ENCODE measurements at regions not wholly inside any gene's neighbourhood (a gene's known extent, or its start where the extent isn't known, plus 50 kb on each side); places are given as distances from the start of the nearest gene placed in this dataset.

GRCh38 chr13:47027780-47028437 lies 131.1 kb upstream of the HTR2A start:
- H3F3A ChIP-seq (ENCODE audit: low read depth): no peaks in the 10 kb centered on the region
- no peaks in the 10 kb centered on the region for H3K9me3 ChIP-seq (ENCODE audit: insufficient read depth, low read depth, low read length)
- H3K4me3 ChIP-seq (ENCODE audit: low read length, poor library complexity, severe bottlenecking): no peak overlapping the region
- no peak for TF ChIP-seq EZH2phosphoT487 (IDR thresholded peaks at IDR 0.05; ENCODE audit: borderline replicate concordance)
- no peak for TF ChIP-seq CTCF (conservative IDR thresholded peaks at IDR 0.05; ENCODE audit: low read length)
- H2AFZ ChIP-seq (ENCODE audit: low read length): no peak overlapping the region
- no peaks in the 10 kb centered on the region for H3K4me1 ChIP-seq (ENCODE audit: insufficient read depth, low read length, poor library complexity, severe bottlenecking)
- H4K20me1 ChIP-seq (ENCODE audit: insufficient read depth, low read length, poor library complexity, severe bottlenecking): no peaks in the 10 kb centered on the region
- H3K27me3 ChIP-seq (ENCODE audit: insufficient read depth, low read length, poor library complexity, severe bottlenecking): no peaks in the 10 kb centered on the region
- no peaks in the 10 kb centered on the region for H3K79me2 ChIP-seq (ENCODE audit: insufficient read depth, low read length)
- no peaks in the 10 kb centered on the region for H3K36me3 ChIP-seq (ENCODE audit: insufficient read depth, low read length)
- no peak overlapping the region for H3K4me2 ChIP-seq (ENCODE audit: low read depth, low read length, poor library complexity, severe bottlenecking)
- no peaks in the 10 kb centered on the region for H3K9me2 ChIP-seq (replicated peaks; ENCODE audit: low read depth, low read length)
- no peak overlapping the region for H3K9ac ChIP-seq (ENCODE audit: low read depth, low read length, poor library complexity, severe bottlenecking)

- Histone ChIP-seq H3K79me2 (ENCODE audit: insufficient read depth, low read length) (no peaks in the 10 kb centered on the region), H2AFZ (ENCODE audit: low read length) (no peak overlapping the region), H3K4me3 (ENCODE audit: low read length, poor library complexity, severe bottlenecking) (no peak overlapping the region), H4K20me1 (ENCODE audit: insufficient read depth, low read length, poor library complexity, severe bottlenecking) (no peaks in the 10 kb centered on the region), H3F3A (ENCODE audit: low read depth) (no peaks in the 10 kb centered on the region), H3K27me3 (ENCODE audit: insufficient read depth, low read length, poor library complexity, severe bottlenecking) (no peaks in the 10 kb centered on the region), H3K4me2 (ENCODE audit: low read depth, low read length, poor library complexity, severe bottlenecking) (no peak overlapping the region), H3K9ac (ENCODE audit: low read depth, low read length, poor library complexity, severe bottlenecking) (no peak overlapping the region), H3K4me1 (ENCODE audit: insufficient read depth, low read length, poor library complexity, severe bottlenecking) (no peaks in the 10 kb centered on the region), H3K36me3 (ENCODE audit: insufficient read depth, low read length) (no peaks in the 10 kb centered on the region), H3K9me3 (ENCODE audit: insufficient read depth, low read depth, low read length) (no peaks in the 10 kb centered on the region), H3K9me2 (replicated peaks; ENCODE audit: low read depth, low read length) (no peaks in the 10 kb centered on the region)
- TF ChIP-seq CTCF (conservative IDR thresholded peaks at IDR 0.05; ENCODE audit: low read length) (no peak), EZH2phosphoT487 (IDR thresholded peaks at IDR 0.05; ENCODE audit: borderline replicate concordance) (no peak)
These were observed 129.1 kb upstream of the HTR2A start for GRCh38 chr13:47025791-47026447.

GRCh38 chr13:47019977-47020376 lies 123.1 kb upstream of the HTR2A start:
- H3F3A ChIP-seq (ENCODE audit: low read depth): no peaks in the 10 kb centered on the region

More at GRCh38 chr13:47019977-47020376, 123.1 kb upstream of the HTR2A start:
- Histone ChIP-seq H3K9me3 (ENCODE audit: insufficient read depth, low read depth, low read length) (no peaks in the 10 kb centered on the region), H3K9ac (ENCODE audit: low read depth, low read length, poor library complexity, severe bottlenecking) (no peak overlapping the region), H4K20me1 (ENCODE audit: insufficient read depth, low read length, poor library complexity, severe bottlenecking) (no peaks in the 10 kb centered on the region), H2AFZ (ENCODE audit: low read length) (no peak overlapping the region), H3K4me1 (ENCODE audit: insufficient read depth, low read length, poor library complexity, severe bottlenecking) (no peaks in the 10 kb centered on the region), H3K4me2 (ENCODE audit: low read depth, low read length, poor library complexity, severe bottlenecking) (no peak overlapping the region), H3K79me2 (ENCODE audit: insufficient read depth, low read length) (no peaks in the 10 kb centered on the region), H3K4me3 (ENCODE audit: low read length, poor library complexity, severe bottlenecking) (no peak overlapping the region), H3K36me3 (ENCODE audit: insufficient read depth, low read length) (no peaks in the 10 kb centered on the region), H3K27me3 (ENCODE audit: insufficient read depth, low read length, poor library complexity, severe bottlenecking) (no peaks in the 10 kb centered on the region), H3K9me2 (replicated peaks; ENCODE audit: low read depth, low read length) (no peaks in the 10 kb centered on the region)
- TF ChIP-seq CTCF (conservative IDR thresholded peaks at IDR 0.05; ENCODE audit: low read length) (no peak), EZH2phosphoT487 (IDR thresholded peaks at IDR 0.05; ENCODE audit: borderline replicate concordance) (no peak)

Data from Loucy (cell line).